Hepatocyte (in vitro differentiated cells): ENCODE measurements at regions not wholly inside any gene's neighbourhood (a gene's known extent, or its start where the extent isn't known, plus 50 kb on each side); places are given as distances from the start of the nearest gene placed in this dataset.

ENCODE experiments used
- DNase-seq: peaks from one replicate; pipeline ENCODE4 v3.0.0-alpha.2; 2016; ENCODE audit warnings: low spot score
- H2AFZ ChIP-seq: fragments of 200-600 bp; sonication (generic); 2 replicates; pipeline ENCODE4 v1.6.0; 2016; ENCODE audit warnings: antibody characterized with exemption, mild to moderate bottlenecking
- H3K27ac ChIP-seq: fragments of 200-600 bp; sonication (generic); 2 replicates; pipeline ENCODE4 v1.5.1; 2016; ENCODE audit warnings: mild to moderate bottlenecking
- H3K27me3 ChIP-seq: fragments of 200-600 bp; sonication (generic); 2 replicates; pipeline ENCODE4 v1.6.1; 2016
- H3K36me3 ChIP-seq: fragments of 200-600 bp; sonication (generic); replicated peaks from 2 replicates; pipeline ENCODE4 v1.5.1; 2016; ENCODE audit warnings: low read depth; ENCODE audit not compliant: insufficient read depth
- H3K4me1 ChIP-seq: fragments of 200-600 bp; sonication (generic); 2 replicates; pipeline ENCODE4 v1.5.1; 2016; ENCODE audit warnings: mild to moderate bottlenecking, moderate library complexity; ENCODE audit not compliant: insufficient read depth
- H3K4me2 ChIP-seq: fragments of 200-600 bp; sonication (generic); 2 replicates; pipeline ENCODE4 v1.6.0; 2016
- H3K4me3 ChIP-seq: fragments of 200-600 bp; sonication (generic); 2 replicates; pipeline ENCODE4 v1.5.1; 2016; ENCODE audit warnings: mild to moderate bottlenecking
- H3K79me2 ChIP-seq: fragments of 200-600 bp; sonication (generic); 2 replicates; pipeline ENCODE4 v1.6.0; 2017; ENCODE audit warnings: mild to moderate bottlenecking
- H3K9me2 ChIP-seq: fragments of 200-600 bp; sonication (generic); replicated peaks from 2 replicates; pipeline ENCODE4 v1.6.0; 2017; ENCODE audit warnings: mild to moderate bottlenecking; ENCODE audit not compliant: insufficient read depth
- H3K9me3 ChIP-seq: fragments of 200-600 bp; sonication (generic); 2 replicates; pipeline ENCODE4 v1.5.1; 2016; ENCODE audit warnings: low read depth, mild to moderate bottlenecking
- H4K20me1 ChIP-seq: fragments of 200-600 bp; sonication (generic); 2 replicates; pipeline ENCODE4 v1.6.0; 2016; ENCODE audit warnings: mild to moderate bottlenecking; ENCODE audit not compliant: insufficient read depth, poor library complexity, severe bottlenecking
- CTCF ChIP-seq: fragments of 200-600 bp; sonication (generic); IDR thresholded peaks from 2 replicates; pipeline ENCODE4 v1.5.1; 2016; ENCODE audit warnings: antibody characterized with exemption, mild to moderate bottlenecking; ENCODE audit not compliant: poor library complexity
- EZH2 ChIP-seq: fragments of 200-600 bp; sonication (generic); IDR thresholded peaks from 2 replicates; pipeline ENCODE4 v1.6.1; 2016; ENCODE audit warnings: antibody characterized with exemption, mild to moderate bottlenecking, borderline replicate concordance
- EZH2phosphoT487 ChIP-seq: fragments of 200-600 bp; sonication (generic); IDR thresholded peaks from one replicate; pipeline ENCODE4 v1.6.1; 2018; ENCODE audit warnings: antibody characterized with exemption, mild to moderate bottlenecking, low read depth, moderate library complexity; ENCODE audit not compliant: unreplicated experiment, severe bottlenecking
- WGBS: methylation state at CpG from one replicate; pipeline ENCODE4 v1.1.6; 2016; ENCODE audit warnings: low lambda C conversion rate; ENCODE audit errors: missing lambda C conversion rate; 5-methylcytosine and 5-hydroxymethylcytosine counted together

DNA sequence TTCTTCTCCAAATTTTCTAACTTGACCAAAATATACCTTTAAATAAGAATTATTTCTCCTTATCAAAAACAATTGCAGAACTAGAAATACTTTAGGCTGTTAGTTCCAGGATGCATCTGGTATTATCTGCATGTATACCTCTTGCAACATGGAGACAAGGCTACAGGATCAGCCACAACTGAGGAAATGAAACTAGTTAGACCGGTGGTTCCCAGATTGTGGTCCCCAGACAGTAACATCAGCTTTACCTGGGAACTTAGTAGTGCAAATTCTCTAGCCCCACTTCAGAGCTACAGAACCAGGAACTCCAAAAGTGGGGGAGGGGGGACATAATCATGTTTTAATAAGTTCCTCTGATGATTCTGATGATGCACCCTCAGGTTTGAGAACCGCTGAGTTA lies 61.6 kb upstream of the C9orf72 start:
- Histone ChIP-seq H2AFZ (no peak overlapping the region), H3K36me3 (no peaks in the 10 kb centered on the region), H3K9me2 (no peaks in the 10 kb centered on the region), H3K9me3 (no peaks in the 10 kb centered on the region), H3K27me3 (no peaks in the 10 kb centered on the region), H3K79me2 (no peaks in the 10 kb centered on the region), H4K20me1 (no peaks in the 10 kb centered on the region), H3K4me2 (no peak overlapping the region), H3K27ac (no peak overlapping the region), H3K4me1 (no peaks in the 10 kb centered on the region), H3K4me3 (no peak overlapping the region)
- TF ChIP-seq CTCF, result no peak
- no peak for TF ChIP-seq EZH2phosphoT487
- TF ChIP-seq EZH2, result no peak
- 80% methylated on average over 2 of the region's 2 CpGs for WGBS
- no peak for DNase-seq

DNA sequence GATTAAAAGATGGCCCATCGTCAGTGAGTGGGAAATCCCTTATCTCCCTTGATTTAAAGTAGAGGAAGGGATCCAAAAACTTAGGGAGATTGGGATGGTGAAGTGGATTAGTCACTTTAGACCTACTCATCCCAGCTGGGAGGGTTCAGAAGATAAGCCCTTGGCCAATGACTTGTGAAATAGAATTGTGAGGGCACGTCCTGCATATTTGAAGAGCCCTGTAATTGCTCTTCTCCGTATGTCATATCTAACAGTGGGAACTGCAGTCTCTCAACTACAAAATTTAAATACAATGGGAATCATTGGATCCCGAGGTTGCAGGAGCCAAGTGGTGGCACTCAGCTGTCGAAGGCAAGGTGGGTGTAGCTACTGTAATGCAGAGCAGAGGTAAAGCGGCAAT lies 65.4 kb upstream of the C9orf72 start:
- H4K20me1 ChIP-seq, result no peaks in the 10 kb centered on the region
- WGBS, result 74% methylated on average over 6 of the region's 6 CpGs
- no peak overlapping the region for H3K4me2 ChIP-seq
- TF ChIP-seq EZH2 (no peak), CTCF (no peak), EZH2phosphoT487 (no peak)
- H3K4me3 ChIP-seq, result no peak overlapping the region
- no peaks in the 10 kb centered on the region for H3K36me3 ChIP-seq
- no peaks in the 10 kb centered on the region for H3K27me3 ChIP-seq
- H3K27ac ChIP-seq, result no peak overlapping the region
- H3K79me2 ChIP-seq, result no peaks in the 10 kb centered on the region
- no peaks in the 10 kb centered on the region for H3K9me3 ChIP-seq
- no peak overlapping the region for H2AFZ ChIP-seq
- no peak for DNase-seq
- no peaks in the 10 kb centered on the region for H3K4me1 ChIP-seq
- H3K9me2 ChIP-seq, result no peaks in the 10 kb centered on the region

DNA sequence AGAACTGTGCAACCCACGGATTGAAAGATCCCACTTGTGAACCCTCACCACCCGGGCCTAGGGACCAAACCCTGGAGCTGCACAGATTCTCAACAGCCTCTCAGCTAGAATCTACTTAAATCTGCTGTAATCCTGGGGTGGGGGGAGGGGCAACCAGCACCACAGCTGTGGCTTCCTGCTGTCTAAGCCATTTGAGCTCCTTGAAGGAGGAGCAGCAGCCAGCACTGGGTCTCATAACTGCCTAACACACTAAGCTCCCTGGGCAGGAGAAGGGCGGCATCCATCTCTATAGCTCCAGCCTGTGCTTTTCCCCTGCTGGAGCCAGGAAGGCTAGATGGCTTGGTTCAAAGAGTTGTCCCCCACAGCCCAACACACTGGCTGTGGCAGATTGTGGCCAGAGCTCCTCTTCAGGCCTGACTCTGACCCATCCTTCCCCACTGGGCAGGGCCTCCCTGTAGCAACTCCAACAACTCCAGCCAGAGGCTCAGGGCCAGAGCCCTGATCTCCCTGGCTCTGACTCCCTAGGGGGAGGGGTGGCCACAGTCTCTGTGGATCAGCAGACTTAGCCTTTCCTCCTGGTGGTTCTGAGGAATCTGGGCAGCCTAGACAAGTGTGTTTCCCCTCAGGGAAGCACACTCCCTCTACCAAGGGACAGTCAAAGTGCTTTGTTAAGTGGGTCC lies 72.0 kb upstream of the C9orf72 start:
- no peak overlapping the region for H3K4me3 ChIP-seq
- TF ChIP-seq EZH2phosphoT487 (no peak), EZH2 (no peak), CTCF (no peak)

DNA sequence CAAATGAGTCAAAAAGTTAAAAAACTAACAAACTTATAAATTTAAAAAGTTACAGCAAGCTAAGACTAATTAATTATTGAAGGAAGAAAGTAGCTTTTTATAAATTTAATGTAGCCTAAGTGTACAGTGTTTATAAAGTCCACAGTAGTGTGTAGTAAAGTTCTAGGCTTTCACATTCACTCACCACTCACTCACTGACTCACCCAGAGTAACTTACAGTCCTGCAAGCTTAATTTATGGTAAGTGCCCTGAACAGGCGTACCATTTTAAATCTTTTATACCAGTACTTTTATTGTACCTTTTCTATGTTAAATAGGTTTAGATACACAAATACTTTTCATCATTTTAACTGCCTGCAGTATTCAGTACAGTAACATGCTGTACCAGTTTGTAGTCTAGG lies 80.0 kb upstream of the C9orf72 start:
- Histone ChIP-seq H3K27ac (no peak overlapping the region), H3K4me2 (no peak overlapping the region), H3K79me2 (no peaks in the 10 kb centered on the region), H3K36me3 (no peaks in the 10 kb centered on the region), H3K9me2 (no peaks in the 10 kb centered on the region), H3K4me3 (no peak overlapping the region), H3K27me3 (no peaks in the 10 kb centered on the region), H3K4me1 (peaks cover 11% of the 10 kb centered on the region), H3K9me3 (no peaks in the 10 kb centered on the region), H2AFZ (no peak overlapping the region), H4K20me1 (no peaks in the 10 kb centered on the region)
- 67% methylated on average over 1 of the region's 1 CpG for WGBS
- no peak for DNase-seq
- TF ChIP-seq EZH2phosphoT487, result no peak
- no peak for TF ChIP-seq EZH2
- TF ChIP-seq CTCF, result no peak

More for the DNA sequence above, 72.0 kb upstream of the C9orf72 start:
- Histone ChIP-seq H4K20me1 (no peaks in the 10 kb centered on the region), H3K36me3 (no peaks in the 10 kb centered on the region), H3K4me1 (no peaks in the 10 kb centered on the region), H3K79me2 (no peaks in the 10 kb centered on the region), H3K4me2 (no peak overlapping the region), H3K27me3 (no peaks in the 10 kb centered on the region), H2AFZ (no peak overlapping the region), H3K9me2 (no peaks in the 10 kb centered on the region), H3K9me3 (no peaks in the 10 kb centered on the region), H3K27ac (no peak overlapping the region)
- DNase-seq, result no peak
- 32% methylated on average over 3 of the region's 3 CpGs for WGBS
